ENCODE measurements at regions not wholly inside any gene's neighbourhood (a gene's known extent, or its start where the extent isn't known, plus 50 kb on each side); places are given as distances from the start of the nearest gene placed in this dataset.

DNA sequence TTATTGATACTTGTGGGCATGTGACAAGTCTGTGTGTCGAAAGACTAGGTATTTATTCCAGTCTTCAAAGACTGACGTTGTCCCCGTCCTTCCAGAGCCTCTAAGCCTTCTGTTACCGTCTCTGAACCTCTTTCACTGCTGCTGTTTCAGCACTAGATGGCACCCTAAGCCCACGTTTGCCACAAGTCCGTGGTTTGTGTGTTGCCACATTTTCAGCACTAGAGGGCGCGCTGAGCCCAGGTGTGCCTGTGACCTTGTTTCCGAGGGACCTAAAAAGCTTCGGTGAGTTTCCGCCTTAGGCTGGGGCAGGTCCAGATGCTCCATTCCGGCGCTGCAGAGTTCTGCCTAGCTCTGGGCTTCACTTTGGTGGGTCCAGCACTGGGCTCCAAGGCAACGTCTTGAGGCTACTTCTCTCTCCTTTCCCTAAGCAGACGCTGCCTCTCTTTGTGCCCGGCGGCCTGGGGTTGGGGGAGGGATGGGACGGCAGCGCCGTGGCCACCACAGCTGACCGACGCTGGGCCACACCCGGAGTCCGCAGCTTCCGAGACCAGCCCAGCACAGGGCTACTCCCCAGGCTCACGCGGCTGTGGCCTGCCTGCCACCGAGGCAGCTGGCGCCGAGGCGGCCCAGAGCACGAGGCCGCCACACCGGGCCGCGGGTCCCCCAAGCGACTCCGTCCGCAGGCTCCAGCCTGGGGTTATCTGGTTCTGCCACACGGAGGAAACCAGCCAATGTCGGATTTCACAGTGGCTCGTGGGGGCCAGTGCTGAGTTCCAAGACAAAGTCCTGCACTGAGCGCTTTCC lies 520.2 kb downstream of the REEP3 start (continued):
- TF ChIP-seq, protein P1, sequence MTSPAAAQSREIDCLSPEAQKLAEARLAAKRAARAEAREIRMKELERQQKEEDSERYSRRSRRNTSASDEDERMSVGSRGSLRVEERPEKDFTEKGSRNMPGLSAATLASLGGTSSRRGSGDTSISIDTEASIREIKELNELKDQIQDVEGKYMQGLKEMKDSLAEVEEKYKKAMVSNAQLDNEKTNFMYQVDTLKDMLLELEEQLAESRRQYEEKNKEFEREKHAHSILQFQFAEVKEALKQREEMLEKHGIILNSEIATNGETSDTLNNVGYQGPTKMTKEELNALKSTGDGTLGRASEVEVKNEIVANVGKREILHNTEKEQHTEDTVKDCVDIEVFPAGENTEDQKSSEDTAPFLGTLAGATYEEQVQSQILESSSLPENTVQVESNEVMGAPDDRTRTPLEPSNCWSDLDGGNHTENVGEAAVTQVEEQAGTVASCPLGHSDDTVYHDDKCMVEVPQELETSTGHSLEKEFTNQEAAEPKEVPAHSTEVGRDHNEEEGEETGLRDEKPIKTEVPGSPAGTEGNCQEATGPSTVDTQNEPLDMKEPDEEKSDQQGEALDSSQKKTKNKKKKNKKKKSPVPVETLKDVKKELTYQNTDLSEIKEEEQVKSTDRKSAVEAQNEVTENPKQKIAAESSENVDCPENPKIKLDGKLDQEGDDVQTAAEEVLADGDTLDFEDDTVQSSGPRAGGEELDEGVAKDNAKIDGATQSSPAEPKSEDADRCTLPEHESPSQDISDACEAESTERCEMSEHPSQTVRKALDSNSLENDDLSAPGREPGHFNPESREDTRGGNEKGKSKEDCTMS (CRISPR knock-in tag; conservative IDR thresholded peaks at IDR 0.05): no peak
- no peak for TF ChIP-seq ZSCAN22 (CRISPR knock-in tag; IDR thresholded peaks at IDR 0.05)
- TF ChIP-seq TRAFD1 (CRISPR knock-in tag; IDR thresholded peaks at IDR 0.05; ENCODE audit: borderline replicate concordance): no peak
- no peak for TF ChIP-seq SIX4 (CRISPR knock-in tag; IDR thresholded peaks at IDR 0.05)
- no peak for TF ChIP-seq ZNF318 (CRISPR knock-in tag; IDR thresholded peaks at IDR 0.05)
- TF ChIP-seq ZNF879 (CRISPR knock-in tag; IDR thresholded peaks at IDR 0.05): no peak
- TF ChIP-seq REPIN1 (CRISPR knock-in tag; IDR thresholded peaks at IDR 0.05; ENCODE audit: borderline replicate concordance, low read depth): peak; percentile 96
- no peak for TF ChIP-seq ZFAT (CRISPR knock-in tag; conservative IDR thresholded peaks at IDR 0.05)
- TF ChIP-seq, protein P2, sequence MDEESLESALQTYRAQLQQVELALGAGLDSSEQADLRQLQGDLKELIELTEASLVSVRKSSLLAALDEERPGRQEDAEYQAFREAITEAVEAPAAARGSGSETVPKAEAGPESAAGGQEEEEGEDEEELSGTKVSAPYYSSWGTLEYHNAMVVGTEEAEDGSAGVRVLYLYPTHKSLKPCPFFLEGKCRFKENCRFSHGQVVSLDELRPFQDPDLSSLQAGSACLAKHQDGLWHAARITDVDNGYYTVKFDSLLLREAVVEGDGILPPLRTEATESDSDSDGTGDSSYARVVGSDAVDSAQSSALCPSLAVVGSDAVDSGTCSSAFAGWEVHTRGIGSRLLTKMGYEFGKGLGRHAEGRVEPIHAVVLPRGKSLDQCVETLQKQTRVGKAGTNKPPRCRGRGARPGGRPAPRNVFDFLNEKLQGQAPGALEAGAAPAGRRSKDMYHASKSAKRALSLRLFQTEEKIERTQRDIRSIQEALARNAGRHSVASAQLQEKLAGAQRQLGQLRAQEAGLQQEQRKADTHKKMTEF (CRISPR knock-in tag; IDR thresholded peaks at IDR 0.05): peak; percentile 45; the same call in 1 of the 2 replicates
- TF ChIP-seq ZSCAN30 (CRISPR knock-in tag; IDR thresholded peaks at IDR 0.05): no peak
- TF ChIP-seq ZNF430 (CRISPR knock-in tag; IDR thresholded peaks at IDR 0.05): 0 out of 2 replicates have a peak, but pooled peaks have one; percentile 54

Measured in HepG2 (cell line).